ENCODE measurements at regions not wholly inside any gene's neighbourhood (a gene's known extent, or its start where the extent isn't known, plus 50 kb on each side); places are given as distances from the start of the nearest gene placed in this dataset.
"Not testable (repeated sequence)": the region's sequence is repeated elsewhere in the genome, so short reads cannot be mapped to it uniquely, and the experiment has no call there.

- DNase-seq (ENCODE audit: low read depth), result no peak
Observed at GRCh38 chr3:34646911-34647460, 848.6 kb downstream of the PDCD6IP start.

GRCh38 chr3:34650131-34650530 is 851.7 kb downstream of the PDCD6IP start:
- DNase-seq (ENCODE audit: low read depth), result no peak

DNA sequence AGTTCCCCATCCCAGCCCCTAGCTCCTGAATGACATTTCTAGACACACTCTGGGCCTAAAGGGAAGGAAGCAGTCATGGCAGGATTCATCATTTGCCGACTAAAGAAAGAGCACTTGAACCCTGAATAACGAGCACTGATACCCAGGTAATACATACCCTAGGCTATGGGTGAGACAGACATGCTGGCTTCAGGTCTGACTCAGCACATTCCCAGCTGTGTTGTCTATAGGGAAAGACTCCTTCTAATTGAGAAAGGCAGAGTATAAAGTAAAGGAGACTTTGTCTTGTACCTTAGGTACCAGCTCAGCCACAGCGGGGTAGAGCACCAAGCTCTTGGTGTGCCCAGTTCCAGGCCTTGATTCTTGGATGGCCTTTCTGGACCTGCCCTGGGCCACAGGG is 870.5 kb downstream of the PDCD6IP start:
- DNase-seq (ENCODE audit: low read depth), result no peak

DNA sequence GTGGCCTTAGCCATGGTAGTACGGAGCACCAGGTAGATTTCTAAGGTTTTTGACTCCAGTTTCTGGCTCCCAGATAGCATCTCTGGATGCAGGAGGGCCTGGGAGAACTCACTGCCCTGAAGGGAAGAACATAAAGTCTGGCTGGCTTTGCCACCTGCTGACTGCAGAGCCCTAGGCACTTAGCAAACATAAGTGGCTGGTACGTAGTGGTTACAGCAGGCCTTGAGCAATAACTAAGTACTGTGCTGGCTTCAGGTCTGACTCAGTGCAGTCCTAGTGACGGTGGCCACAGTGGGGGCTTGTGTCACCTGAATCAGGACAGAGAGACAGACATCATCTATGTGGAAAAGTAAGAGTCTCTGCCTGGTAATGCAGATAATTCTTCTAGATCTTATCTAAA is 871.1 kb downstream of the PDCD6IP start:
- DNase-seq (ENCODE audit: low read depth), result no peak

GRCh38 chr3:34675383-34676120 is 877.1 kb downstream of the PDCD6IP start:
- DNase-seq (ENCODE audit: low read depth), result no peak

GRCh38 chr3:34676436-34676835 is 878.0 kb downstream of the PDCD6IP start:
- peak; percentile 51 for DNase-seq (ENCODE audit: low read depth)

- DNase-seq (ENCODE audit: low read depth), result no peak
Observed at GRCh38 chr3:34678575-34678974, 880.1 kb downstream of the PDCD6IP start.

DNA sequence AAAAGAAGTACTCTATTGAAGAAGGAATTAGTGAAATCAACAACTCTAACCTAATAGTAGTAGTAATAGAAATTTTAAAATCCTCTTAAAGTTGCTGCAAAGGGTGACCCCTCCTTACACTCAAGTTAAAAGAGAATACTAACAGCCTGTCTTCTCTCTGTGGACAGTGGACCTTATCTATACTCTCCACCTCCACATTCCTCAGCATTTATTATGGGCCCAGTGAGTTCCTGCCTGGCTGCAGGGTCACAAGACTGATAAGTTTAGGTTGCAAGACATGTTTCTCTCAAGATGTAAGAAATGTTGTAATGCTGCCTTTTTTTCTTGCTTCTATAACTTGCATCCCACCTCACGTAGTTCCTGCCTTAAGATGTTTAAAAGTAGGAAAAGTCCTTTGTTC is 880.6 kb downstream of the PDCD6IP start:
- DNase-seq (ENCODE audit: low read depth), result not testable (repeated sequence)

DNA sequence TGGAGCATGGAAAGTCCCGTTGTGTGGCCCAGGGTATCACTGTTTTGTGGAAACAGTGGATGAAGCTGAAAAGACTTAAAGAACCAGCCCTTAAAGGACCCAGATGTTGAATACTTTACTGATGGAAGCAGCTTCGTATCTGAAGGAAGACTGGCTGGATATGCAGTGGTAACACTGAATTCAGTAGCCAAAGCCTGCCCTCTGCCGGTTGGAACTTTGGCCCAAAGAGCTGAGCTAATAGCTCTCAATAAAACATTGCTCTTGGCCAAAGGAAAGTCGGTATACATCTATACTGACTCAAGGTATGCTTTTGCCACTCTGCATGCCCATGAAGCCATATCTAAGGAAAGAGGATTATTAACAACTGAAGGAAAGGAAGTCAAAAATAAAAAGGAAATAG is 885.4 kb downstream of the PDCD6IP start:
- DNase-seq (ENCODE audit: low read depth), result peak; percentile 23

DNA sequence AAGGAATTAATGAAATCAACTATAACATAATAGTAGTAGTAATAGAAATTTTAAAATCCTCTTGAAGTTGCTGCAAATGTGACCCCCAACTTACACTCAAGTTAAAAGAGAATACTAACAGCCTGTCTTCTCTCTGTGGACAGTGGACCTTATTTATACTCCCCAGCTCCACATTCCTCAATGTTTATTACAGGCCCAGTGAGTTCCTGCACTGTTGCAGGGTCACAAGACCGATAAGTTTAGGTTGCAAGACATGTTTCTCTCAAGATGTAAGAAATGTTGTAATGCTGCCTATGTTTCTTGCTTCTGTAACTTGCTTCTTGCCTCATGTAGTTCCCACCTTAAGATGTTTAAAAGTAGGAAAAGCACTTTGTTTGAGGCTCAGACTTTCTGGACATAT is 888.1 kb downstream of the PDCD6IP start:
- DNase-seq (ENCODE audit: low read depth), result no peak

GRCh38 chr3:34687671-34688070 is 889.2 kb downstream of the PDCD6IP start:
- DNase-seq (ENCODE audit: low read depth), result no peak

GRCh38 chr3:34696831-34697230 is 898.4 kb downstream of the PDCD6IP start:
- DNase-seq (ENCODE audit: low read depth), result peak; percentile 17

DNA sequence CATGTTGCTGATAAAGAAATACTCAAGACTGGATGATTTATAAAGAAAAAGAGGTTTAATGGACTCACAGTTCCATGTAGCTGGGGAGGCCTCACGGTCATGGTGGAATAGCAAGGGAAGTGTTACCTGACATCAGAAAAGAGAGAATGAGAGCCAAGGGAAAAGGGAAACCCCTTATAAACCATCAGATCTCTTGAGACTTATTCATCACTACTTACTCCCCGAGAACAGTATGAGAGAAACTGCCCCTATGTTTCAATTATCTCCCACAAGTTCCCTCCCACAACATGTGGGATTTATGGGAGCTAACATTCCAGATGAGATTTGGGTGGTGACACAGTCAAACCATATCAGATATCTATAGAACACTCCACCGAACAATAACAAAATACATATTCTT is 904.6 kb downstream of the PDCD6IP start:
- no peak for DNase-seq (ENCODE audit: low read depth)

- DNase-seq (ENCODE audit: low read depth), result no peak
Observed at GRCh38 chr3:34724916-34725499, 914.3 kb upstream of the ARPP21 start.

DNA sequence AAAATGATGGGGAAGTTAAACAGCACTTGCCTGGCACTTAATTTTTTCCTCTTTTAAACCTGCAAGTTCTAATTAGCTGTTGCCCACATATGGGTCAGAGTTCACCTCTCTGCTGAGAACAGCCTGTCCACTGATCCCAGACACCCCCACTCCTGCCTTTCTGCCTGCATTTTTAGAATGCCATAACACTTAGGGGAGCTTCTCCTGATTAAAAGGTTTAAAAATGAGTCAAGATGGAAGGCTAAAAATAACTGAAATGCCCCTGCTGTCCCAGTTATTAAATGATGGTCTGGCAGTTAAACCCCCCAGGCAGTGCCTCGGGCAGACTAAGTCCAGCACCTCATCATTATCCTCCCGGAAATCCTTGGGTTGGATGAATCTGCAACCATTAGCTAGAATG is 913.6 kb upstream of the ARPP21 start:
- no peak for DNase-seq (ENCODE audit: low read depth)

DNA sequence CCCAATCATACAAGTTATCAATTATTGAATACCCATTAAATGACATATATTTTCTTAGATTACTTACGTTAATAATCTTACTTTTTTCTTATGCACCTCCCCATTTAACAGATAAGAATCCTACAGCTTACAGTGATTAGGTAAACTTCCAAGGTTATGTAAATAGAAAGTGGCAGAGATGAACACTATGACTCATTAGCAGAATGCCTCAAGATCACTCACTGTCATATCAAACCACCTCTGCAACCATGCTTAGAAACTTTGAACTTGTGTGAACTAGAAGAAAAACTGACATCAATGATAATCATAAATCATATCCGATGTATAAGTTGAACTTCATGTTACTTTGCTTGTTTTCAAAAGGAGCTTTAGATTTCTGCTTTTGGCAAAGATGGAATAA is 911.6 kb upstream of the ARPP21 start:
- DNase-seq (ENCODE audit: low read depth), result no peak

DNA sequence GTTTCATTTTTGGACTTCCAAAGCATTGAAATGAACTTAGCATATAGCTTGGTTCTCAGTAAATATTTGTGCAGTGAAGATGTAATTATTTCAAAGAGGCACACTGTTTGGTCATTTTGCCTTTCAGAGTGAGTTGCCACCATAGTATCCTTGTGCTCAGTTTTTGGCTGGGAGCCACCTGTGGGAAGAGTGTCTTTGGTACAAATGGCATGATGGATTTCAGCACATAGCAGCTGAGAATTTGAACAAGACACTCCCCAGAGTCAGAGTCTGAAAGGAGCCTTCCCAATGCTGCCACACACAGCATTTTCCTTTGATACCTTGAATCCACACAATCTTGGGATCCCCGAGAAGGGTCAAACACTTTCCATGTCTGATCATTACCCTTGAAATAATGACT is 897.2 kb upstream of the ARPP21 start:
- DNase-seq (ENCODE audit: low read depth), result no peak

DNA sequence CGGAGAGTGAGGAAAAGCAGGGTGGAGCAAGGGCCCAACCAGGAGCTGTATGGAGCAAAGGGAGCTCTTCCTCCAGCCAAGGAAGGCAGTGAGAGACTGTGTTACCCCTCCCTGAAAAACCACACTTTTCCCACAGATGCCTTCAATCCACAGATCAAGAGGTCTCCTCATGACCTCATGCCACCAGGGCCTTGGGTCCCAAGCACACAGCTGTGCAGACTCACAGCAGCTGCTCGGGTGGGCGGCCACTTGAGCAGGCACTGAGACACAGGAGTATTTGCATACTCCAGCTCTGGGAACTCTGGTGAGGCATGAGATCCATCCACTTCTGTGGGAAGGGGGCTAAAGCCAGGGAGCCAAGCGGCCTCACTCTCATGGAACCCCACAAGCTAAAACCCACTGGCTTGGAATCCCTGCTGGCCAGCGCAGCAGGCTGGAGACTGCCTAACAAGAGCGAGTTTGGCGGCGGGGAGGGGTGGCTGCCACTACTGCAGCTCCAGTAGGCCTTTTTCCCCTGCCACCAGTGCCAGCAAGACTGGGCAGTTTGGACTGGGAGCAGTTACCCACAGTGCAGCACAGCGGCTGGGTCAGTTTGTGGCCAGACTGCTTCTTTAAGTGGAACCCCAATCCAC is 880.6 kb upstream of the ARPP21 start:
- no peak for DNase-seq (ENCODE audit: low read depth)

DNA sequence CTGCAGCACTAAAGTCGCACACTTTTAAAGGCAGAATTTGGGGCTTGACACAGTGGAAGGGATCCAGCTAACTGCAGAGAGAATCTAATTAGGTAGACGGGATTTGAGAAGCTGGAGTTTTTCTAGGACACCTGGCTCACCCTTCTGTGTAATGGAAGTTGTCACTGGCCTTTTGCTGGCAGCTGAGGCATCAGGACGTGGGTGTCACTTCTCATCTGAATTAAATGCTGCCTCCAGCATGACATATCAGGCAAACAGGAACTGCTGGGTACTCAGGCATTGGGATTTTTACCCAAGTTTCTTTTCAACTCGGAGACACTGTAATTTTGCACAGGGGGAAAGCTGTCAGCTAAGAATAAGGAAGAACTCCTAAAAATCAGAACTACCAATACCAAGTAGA is 861.9 kb upstream of the ARPP21 start:
- DNase-seq (ENCODE audit: low read depth), result no peak

GRCh38 chr3:34779092-34779491 is 860.2 kb upstream of the ARPP21 start:
- no peak for DNase-seq (ENCODE audit: low read depth)

GRCh38 chr3:34780294-34780693 is 859.0 kb upstream of the ARPP21 start:
- DNase-seq (ENCODE audit: low read depth), result no peak

DNA sequence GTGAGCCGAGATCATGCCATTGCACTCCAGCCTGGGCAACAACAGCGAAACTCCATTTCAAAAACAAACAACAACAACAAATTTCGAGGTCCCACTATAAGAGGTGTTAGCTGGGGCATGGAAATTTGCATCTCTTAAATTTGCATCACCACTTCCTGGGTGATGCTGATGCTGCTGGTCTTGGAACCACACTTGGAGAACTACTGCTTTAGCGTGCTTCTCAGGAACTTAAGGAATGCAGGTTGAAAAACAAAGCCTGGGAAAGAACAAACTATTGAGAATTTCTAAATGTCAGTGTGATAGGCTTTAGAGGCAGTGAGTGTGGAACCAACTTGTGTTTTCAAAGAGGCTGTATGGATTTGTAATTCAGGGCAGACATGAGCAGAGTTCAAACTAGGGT is 858.4 kb upstream of the ARPP21 start:
- no peak for DNase-seq (ENCODE audit: low read depth)

DNA sequence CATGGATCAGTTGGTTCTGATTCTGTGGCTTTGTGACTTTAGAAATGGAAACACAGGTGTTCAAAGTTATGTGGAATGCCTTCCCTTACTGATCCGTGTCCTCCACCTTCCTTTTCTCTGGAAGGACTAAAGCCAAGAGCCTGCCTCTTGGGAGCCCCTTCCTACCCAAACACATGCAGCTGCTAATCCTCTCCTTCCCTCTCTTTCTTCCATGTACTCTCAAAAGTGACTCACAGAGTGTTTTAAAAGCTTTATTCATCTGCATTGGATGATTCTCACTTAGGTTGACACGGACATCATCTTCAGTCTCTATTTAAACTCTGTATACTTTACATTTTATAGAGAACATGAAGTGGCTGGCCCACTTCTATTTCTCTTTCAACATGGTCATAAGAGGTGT is 856.5 kb upstream of the ARPP21 start:
- no peak for DNase-seq (ENCODE audit: low read depth)

Data from HS-27A (cell line).